MG63 (cell line): ENCODE measurements at regions not wholly inside any gene's neighbourhood (a gene's known extent, or its start where the extent isn't known, plus 50 kb on each side); places are given as distances from the start of the nearest gene placed in this dataset.
"Not testable (repeated sequence)": the region's sequence is repeated elsewhere in the genome, so short reads cannot be mapped to it uniquely, and the experiment has no call there.

Experiments used
- DNase-seq: peaks from one replicate; pipeline ENCODE4 v3.0.0-alpha.2; 2020
- H3K27me3 ChIP-seq: fragments of 250-450 bp; sonication (Bioruptor Pico); 2 replicates; pipeline ENCODE4 v1.5.1; 2020; ENCODE audit warnings: mild to moderate bottlenecking, moderate library complexity
- H3K36me3 ChIP-seq: fragments of 250-450 bp; sonication (Bioruptor Pico); 2 replicates; pipeline ENCODE4 v1.5.1; 2020; ENCODE audit warnings: mild to moderate bottlenecking, moderate library complexity
- H3K4me3 ChIP-seq: fragments of 250-450 bp; sonication (Bioruptor Pico); 2 replicates; pipeline ENCODE4 v1.5.1; 2020; ENCODE audit warnings: mild to moderate bottlenecking, moderate library complexity
- H3K9me3 ChIP-seq: fragments of 250-450 bp; sonication (Bioruptor Pico); 2 replicates; pipeline ENCODE4 v1.5.1; 2020; ENCODE audit warnings: mild to moderate bottlenecking, moderate library complexity

DNA sequence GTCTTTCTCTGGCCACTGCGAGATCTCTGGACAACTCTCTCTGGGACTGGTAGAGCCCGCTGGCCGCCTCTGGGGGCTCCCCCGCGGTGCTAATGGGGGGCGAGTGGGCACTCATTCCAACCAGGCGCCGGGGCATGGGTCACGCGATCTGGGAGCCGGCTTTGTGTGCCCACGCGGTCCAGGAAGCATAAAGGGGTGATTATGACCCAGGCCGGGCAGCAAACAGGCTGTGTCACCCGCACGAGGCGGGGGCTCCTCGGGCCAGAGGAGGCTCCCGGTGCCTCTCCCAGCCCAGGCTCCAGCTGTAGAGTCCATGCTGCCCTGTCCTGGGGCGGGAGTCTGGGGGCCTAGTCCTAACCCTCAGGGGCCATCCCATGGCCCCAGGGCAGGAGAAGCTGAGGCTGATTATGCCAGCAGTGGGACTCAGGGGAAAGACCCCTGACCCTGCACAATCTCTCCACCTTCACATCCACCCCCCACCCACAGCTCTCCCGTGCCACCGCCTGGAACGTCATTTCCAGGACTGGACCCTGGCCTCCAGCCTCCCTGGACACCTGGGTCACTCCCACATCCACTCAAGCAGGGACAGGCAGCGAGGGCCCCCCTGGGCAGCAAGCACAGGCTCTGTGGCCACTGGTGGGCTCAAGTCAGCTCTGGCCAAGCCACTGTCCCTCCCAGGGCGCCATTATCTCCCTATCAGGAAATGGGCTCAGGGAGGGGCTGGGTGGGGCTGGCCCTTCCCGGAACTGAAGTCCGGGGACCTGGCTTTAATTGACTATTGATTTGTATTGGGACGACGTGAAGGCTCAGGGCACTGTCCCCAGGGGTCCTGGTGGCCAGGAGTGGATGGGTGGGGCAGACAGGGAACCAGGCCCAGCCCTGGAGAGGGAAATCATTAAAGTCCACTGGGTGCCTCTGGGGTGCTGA, 50.0 kb downstream of the PTPRS start:
- H3K27me3 ChIP-seq: no peaks in the 10 kb centered on the region
- no peak overlapping the region for H3K4me3 ChIP-seq
- H3K9me3 ChIP-seq: no peaks in the 10 kb centered on the region
- no peak for DNase-seq
- no peaks in the 10 kb centered on the region for H3K36me3 ChIP-seq

DNA sequence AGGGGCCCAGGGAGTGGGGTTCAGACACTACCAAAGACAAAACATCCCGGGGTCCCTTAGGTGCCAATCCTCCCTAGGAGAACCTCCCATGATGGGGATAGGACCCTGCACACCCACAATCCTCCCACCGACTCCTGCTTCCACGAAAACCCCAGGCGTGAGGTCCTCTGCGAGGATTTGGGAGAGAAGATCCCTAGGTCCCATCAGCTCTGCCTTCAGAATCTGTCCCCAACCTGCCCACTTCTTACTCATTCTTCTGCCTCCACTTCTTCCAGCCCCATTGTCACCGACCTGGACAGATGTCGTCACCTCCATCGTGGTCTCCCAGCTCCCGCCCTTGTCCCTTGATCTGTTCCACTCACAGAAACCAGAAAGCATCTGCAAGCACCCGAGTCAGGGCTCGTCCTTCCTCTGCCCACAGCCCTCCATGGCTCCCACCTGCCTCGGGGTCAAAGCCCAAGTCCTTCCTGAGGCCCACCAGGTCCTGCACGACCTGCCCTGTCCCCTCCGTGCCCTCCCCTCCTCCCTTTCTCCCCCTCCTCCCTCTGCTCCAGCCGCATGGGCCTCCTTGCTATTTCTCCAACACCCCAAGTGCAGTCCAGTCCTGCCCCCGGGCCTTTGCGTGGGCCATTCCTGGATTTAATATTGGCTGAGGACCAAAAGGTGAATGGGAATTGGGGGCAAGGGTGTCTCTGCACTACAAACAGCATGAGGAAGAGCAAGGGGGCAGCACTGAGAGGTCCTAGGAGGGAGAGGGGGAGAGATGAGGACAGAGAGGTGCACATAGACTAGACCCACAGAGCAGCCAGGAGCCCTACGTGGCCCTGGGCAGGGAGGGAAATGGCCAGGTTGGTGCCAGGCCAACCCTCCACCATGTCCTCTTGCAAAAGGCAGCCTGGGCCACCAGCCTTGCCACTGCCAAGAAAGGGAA, 51.3 kb downstream of the PTPRS start:
- no peaks in the 10 kb centered on the region for H3K27me3 ChIP-seq
- DNase-seq: no peak
- H3K4me3 ChIP-seq: no peak overlapping the region

DNA sequence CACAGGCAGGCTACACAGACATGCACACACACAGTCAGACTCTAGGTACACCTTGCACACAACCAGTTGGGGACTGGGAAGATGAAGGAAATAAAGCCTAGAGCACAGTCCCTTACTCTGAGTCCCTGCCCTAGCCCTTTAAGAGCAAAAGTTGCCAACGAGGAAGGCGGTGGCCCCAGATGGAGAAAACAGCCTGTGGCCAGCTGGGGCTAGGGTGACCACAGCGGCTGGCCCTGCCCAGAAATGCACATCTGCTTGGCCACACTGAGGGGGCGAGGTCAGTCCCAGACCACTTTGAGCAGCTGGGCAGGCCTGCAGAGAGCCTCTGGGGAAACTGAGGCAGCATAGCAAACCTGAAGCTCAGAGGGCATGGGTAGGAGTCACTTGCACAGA, 52.3 kb downstream of the PTPRS start:
- no peak for DNase-seq
- H3K36me3 ChIP-seq: no peaks in the 10 kb centered on the region
- no peaks in the 10 kb centered on the region for H3K27me3 ChIP-seq

More for the DNA sequence above, 51.3 kb downstream of the PTPRS start:
- H3K9me3 ChIP-seq: no peaks in the 10 kb centered on the region
- no peaks in the 10 kb centered on the region for H3K36me3 ChIP-seq

DNA sequence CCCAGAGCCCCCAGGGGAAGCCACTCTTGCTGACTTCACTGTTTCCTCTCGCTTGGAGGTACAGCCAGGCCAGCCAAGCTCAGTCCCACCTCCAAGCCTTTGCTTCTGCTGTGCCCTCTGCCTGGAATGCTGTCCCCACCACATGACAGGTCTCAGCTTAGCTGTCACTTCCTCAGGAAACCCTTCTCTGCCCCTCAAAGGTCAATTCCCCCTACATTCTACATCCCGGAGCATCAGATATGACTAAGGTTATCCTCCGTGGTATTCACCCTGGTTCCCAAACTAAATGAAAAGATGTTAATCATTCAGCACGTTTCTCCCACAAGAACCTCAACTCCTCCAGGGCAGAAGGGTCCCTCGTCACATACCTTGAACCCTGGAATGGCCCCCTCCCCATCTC, 53.5 kb downstream of the PTPRS start:
- no peak for DNase-seq
- H3K4me3 ChIP-seq: no peak overlapping the region

More for the DNA sequence above, 52.3 kb downstream of the PTPRS start:
- H3K9me3 ChIP-seq: no peaks in the 10 kb centered on the region
- H3K4me3 ChIP-seq: no peak overlapping the region

DNA sequence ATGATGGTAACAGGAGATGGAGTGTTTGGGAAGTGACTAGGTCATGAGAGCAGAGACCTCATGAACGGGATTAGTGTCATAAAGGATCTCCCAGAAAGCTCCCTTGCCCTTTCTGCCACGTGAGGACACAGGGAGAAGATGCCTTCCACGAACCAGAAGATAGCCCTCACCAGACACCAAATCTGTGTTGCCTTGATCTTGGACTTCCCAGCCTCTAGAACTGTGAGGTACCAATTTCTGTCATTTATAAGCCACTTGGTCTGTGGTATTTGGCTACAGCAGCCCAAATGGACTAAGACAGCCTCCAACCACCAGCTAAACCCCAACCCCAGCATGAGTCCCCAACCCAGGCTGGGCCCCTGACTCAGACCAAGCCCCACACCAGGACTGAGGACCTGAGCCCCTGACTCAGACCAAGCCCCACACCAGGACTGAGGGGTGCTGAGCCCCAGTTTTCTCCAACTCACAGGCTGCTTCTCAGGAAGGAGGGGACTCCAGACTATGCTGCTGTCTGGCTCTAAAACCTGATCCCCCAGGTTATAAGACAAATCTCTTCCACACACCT, 54.1 kb downstream of the PTPRS start:
- no peak overlapping the region for H3K4me3 ChIP-seq
- no peaks in the 10 kb centered on the region for H3K9me3 ChIP-seq
- no peaks in the 10 kb centered on the region for H3K27me3 ChIP-seq
- no peaks in the 10 kb centered on the region for H3K36me3 ChIP-seq
- DNase-seq: no peak

More for the DNA sequence above, 53.5 kb downstream of the PTPRS start:
- Histone ChIP-seq H3K27me3 (no peaks in the 10 kb centered on the region), H3K36me3 (no peaks in the 10 kb centered on the region), H3K9me3 (no peaks in the 10 kb centered on the region)

DNA sequence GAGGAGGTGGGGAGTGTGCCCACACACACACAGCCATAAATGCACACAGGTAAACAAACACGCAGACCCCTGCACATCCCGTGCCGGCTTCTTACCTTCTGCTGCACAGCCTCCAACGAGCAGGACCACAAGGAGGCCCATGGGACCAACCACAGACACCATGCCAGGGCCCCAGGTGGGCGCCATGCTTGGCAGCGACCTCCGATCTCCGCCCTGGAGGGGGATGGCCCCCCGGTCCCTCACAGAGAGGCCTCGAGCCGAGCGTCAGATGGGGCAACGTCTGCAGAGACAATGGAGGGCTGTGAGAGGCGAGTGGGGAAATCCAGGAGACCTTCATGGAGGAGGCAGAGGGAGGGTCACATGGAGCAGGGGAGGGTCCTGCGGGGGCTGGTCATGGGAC, 54.7 kb downstream of the PTPRS start:
- Histone ChIP-seq H3K9me3 (no peaks in the 10 kb centered on the region), H3K4me3 (no peak overlapping the region), H3K27me3 (no peaks in the 10 kb centered on the region), H3K36me3 (no peaks in the 10 kb centered on the region)
- no peak for DNase-seq

DNA sequence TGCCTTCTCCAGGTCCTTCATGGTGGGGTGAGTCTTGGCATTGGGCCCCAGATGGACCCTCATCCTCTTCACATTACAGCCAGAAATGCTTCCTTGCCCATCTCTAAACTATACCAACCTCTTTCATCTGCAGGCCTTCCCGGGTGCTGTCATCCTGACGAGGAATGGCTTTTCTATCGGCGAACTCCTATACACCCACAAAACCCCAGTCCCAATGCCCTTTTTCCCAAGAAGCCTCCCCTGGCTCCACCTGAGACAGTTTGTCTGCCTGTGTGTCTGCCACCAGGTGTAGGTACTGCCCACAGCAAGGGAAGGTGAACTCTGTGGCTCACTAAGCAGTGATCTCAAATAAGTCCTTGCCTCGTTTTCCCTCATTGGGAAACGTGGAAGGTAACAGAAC, 55.3 kb downstream of the PTPRS start:
- H3K36me3 ChIP-seq: no peaks in the 10 kb centered on the region
- H3K27me3 ChIP-seq: no peaks in the 10 kb centered on the region
- no peak for DNase-seq
- H3K9me3 ChIP-seq: no peaks in the 10 kb centered on the region
- no peak overlapping the region for H3K4me3 ChIP-seq

DNA sequence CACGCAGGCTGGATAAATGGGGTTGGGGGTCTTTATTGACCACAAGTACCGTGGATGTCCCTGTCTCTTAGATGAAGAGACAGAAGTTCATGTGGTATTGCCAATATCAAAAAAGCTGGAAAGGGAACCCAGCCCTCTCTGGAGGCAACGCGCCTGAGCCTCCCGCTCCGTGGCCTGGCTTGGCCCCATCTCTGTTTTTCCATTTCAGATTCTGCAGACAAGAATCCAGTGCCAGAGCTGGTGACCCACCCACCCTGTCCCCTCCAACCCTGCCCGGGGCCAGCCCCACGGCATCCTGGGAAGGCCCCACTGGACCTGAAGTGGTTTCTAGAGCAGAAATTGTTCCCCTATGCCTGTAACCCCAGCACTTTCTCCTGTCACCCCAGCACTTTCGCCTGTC, 57.7 kb downstream of the PTPRS start:
- H3K4me3 ChIP-seq: no peak overlapping the region
- no peaks in the 10 kb centered on the region for H3K27me3 ChIP-seq
- H3K9me3 ChIP-seq: no peaks in the 10 kb centered on the region
- H3K36me3 ChIP-seq: no peaks in the 10 kb centered on the region
- DNase-seq: no peak

DNA sequence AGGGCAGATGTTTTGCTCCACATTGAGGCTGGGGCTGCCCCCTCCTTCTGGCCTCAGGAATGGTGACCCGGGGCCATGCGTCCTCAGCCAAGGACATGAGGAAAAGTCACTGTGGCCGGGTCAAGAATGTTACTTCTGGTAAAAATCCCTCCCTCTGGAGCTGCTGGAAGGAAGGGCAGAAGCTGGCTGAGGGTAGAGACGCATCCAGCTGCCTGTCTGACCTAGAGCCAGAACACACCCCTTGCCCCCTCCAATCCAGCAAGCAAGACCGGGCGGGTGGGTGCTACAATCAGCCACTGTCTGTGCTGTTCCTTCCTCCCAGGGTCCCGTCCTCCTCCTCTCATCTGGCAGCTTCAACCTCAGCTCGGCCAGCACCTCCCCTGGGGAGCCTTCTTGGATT, 59.0 kb downstream of the PTPRS start:
- DNase-seq: no peak
- Histone ChIP-seq H3K9me3 (no peaks in the 10 kb centered on the region), H3K27me3 (no peaks in the 10 kb centered on the region), H3K4me3 (no peak overlapping the region), H3K36me3 (no peaks in the 10 kb centered on the region)

DNA sequence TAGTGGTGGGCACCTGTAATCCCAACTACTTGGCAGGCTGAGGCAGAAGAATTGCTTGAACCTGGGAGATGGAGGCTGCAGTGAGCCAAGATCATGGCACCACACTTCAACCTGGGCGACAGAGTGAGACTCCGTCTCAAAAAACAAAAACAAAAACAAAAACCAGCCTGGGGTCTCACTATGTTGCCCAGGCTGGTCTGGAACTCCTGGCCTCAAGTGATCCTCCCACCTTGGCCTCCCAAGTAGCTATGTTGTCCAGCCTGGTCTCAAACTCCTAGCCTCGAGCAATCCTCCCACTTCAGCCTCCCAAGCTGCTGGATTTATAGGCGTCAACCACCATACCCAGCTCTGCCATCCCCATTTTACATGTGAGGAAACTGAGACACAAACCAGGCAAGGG, 64.9 kb downstream of the PTPRS start:
- not testable (repeated sequence) for H3K36me3 ChIP-seq, H3K9me3 ChIP-seq, H3K27me3 ChIP-seq

DNA sequence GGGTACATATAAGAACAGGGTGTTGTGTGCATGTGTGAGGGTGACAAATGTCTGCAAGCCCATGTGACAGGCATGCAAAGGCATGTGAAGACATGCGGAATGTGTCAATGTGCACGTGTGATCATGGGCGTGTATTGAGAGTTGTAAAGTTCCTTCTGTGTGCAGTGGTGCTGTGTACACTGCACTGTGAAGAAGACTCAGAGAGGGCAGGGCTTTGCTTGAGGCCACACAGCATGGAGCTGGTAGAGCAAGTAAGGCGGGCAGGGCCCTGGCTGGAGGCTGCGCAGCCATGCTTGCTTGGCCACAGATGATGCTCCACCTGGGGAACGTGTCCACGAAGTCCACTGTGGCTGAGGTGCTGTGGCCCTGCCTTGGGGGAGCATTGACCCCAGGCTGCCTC, 66.8 kb downstream of the PTPRS start:
- Histone ChIP-seq H3K27me3 (no peaks in the 10 kb centered on the region), H3K9me3 (no peaks in the 10 kb centered on the region), H3K4me3 (no peak overlapping the region), H3K36me3 (no peaks in the 10 kb centered on the region)
- DNase-seq: no peak

More for the DNA sequence above, 64.9 kb downstream of the PTPRS start:
- DNase-seq, H3K4me3 ChIP-seq: not testable (repeated sequence)

DNA sequence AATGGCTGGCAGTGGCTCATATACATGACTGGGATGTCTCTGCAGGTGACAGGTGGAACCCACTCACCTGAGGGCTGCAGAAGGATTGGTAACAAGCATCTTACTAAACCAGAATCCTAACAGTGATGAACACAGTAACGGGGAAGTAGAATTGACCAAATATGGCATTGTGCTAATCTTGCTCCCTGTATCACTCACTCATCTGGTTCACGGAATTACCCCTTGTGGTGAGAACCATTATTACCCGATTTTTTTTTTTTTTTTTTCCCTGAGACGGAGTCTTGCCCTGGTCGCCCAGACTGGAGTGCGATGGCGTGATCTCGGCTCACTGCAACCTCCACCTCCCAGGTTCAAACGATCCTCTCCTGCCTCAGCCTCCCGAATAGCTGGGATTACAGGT, 69.5 kb downstream of the PTPRS start:
- no peaks in the 10 kb centered on the region for H3K36me3 ChIP-seq
- H3K4me3 ChIP-seq: no peak overlapping the region
- H3K9me3 ChIP-seq: no peaks in the 10 kb centered on the region
- H3K27me3 ChIP-seq: no peaks in the 10 kb centered on the region
- no peak for DNase-seq

DNA sequence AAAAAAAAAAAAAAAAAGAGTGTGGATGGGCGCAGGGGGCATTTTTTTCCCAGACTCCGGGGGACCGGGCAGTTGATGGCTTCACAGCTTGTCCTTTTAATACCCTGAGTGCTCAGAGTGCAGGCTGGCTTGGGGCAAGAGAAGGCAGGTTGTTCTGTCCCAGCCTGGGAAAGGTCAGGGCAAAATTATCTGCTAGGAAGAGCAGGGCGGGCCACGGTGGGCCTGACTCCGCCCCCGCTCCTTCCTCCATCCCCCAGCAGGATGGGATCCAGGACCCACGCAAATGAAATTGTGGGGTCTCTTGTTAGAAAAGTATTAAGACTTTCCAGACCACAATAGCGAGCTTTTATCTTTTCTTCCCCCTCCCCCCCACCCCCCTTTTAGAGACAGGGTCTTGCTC, 70.7 kb downstream of the PTPRS start:
- H3K27me3 ChIP-seq: no peaks in the 10 kb centered on the region
- DNase-seq: no peak
- H3K36me3 ChIP-seq: no peaks in the 10 kb centered on the region
- H3K4me3 ChIP-seq: no peak overlapping the region
- H3K9me3 ChIP-seq: no peaks in the 10 kb centered on the region

DNA sequence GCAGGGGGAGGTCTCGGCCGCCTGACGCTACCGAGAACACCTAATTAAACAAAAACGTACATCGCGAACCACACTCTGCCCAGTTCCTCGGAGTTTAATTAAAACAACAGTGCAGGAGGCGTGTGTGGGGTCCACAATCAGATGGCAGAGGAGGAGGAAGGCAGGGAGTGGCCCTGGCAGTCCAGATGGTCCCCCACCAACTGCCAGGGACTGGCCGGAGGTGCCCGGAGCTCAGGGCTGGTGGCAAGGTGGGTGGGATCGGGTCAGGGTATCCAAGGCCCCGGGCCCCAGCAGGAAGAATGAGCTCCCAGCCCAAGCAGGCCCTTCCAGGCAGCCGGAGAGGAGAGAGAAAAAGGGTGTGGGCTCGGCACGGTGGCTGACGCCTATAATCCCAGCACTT, 71.3 kb downstream of the PTPRS start:
- DNase-seq: no peak
- Histone ChIP-seq H3K36me3 (no peaks in the 10 kb centered on the region), H3K27me3 (no peaks in the 10 kb centered on the region), H3K4me3 (no peak overlapping the region), H3K9me3 (no peaks in the 10 kb centered on the region)

DNA sequence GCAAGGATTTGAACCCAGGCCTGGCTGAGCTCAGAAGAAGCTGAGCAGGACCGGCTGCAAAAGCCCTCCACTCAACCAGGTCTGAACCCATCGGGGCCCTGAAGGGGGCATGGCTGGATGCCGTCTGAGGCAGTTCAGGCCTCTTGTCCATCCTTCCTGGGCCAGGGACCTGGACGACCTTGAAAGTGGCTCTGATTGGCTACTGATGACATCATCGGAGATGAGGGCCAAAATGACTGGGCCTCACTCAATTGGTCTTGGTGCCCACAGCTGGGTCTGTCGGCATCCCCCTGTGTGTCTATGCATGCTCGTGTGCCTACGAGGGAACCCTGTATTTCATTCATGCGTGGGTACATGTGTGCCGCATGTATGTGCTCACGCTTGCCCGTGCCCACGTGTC, 71.8 kb downstream of the PTPRS start:
- H3K9me3 ChIP-seq: no peaks in the 10 kb centered on the region
- DNase-seq: no peak
- H3K27me3 ChIP-seq: no peaks in the 10 kb centered on the region
- H3K4me3 ChIP-seq: no peak overlapping the region
- no peaks in the 10 kb centered on the region for H3K36me3 ChIP-seq

DNA sequence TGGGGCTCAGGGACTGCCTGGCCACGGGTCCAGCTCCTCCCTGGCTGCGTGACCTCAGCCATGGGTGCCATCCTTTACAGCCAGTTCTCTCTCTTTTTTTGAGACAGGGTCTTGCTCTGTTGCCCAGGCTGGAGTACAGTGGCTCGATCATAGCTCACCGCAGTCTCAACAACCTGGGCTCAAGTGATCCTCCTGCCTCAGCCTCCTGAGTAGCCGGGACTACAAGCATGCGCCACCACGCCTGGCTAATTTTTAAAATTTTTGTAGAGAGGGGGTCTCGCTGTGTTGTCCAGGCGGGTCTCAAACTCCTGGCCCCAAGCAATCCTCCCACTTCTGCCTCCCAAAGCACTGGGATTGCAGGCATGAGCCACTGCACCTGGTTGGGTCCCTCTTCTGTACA, 75.4 kb downstream of the PTPRS start:
- Histone ChIP-seq H3K9me3 (no peaks in the 10 kb centered on the region), H3K36me3 (no peaks in the 10 kb centered on the region), H3K4me3 (no peak overlapping the region), H3K27me3 (no peaks in the 10 kb centered on the region)
- no peak for DNase-seq

DNA sequence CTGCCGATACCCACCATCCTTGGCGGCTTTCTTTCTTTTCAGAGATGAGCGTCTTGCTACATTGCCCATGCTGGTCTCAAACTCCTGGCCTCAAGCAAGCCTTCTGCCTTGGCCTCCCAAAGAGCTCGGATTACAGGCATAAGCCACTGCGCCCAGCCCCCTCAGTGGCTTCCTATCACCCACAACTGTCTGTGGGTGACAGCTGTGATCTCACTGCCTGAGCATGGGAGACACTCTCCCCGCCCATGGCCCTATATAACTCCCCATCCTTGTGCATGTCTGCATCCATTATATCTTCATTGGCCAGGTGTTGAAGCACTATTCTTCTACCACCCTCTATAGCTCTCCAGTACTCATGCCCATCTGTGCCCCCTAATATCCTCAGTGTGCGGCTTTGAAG, 76.2 kb downstream of the PTPRS start:
- no peak for DNase-seq
- Histone ChIP-seq H3K9me3 (no peaks in the 10 kb centered on the region), H3K4me3 (no peak overlapping the region), H3K36me3 (no peaks in the 10 kb centered on the region), H3K27me3 (no peaks in the 10 kb centered on the region)
